Endothelial cell of umbilical vein (primary cell): ENCODE measurements at regions not wholly inside any gene's neighbourhood (a gene's known extent, or its start where the extent isn't known, plus 50 kb on each side); places are given as distances from the start of the nearest gene placed in this dataset.

Experiments used
- CTCF ChIP-seq, 2 donors: IDR thresholded peaks; 1 replicate in 1 of 2; 2 replicates in 1 of 2; pipeline ENCODE4 v1.5.1; 2011; ENCODE audit warnings: low read length in 2 of 2, mild to moderate bottlenecking in 2 of 2, moderate library complexity in 2 of 2, control low read depth in 1 of 2, inconsistent platforms in 1 of 2, low read depth in 1 of 2; ENCODE audit not compliant: insufficient read depth in 1 of 2; ENCODE audit errors: extremely low read depth in 1 of 2
- MAX ChIP-seq: IDR thresholded peaks from 2 replicates; pipeline ENCODE4 v1.6.1; 2011; ENCODE audit not compliant: insufficient read depth, insufficient read length
- POLR2A ChIP-seq: IDR thresholded peaks from 2 replicates; pipeline ENCODE4 v1.6.1; 2012; ENCODE audit warnings: low read depth, mild to moderate bottlenecking, control low read depth, low read length
- POLR2AphosphoS5 ChIP-seq: IDR thresholded peaks from 2 replicates; pipeline ENCODE4 v1.6.1; 2012; ENCODE audit warnings: low read depth, mild to moderate bottlenecking, control low read depth, low read length, moderate library complexity; ENCODE audit not compliant: insufficient read depth

- no peak for TF ChIP-seq POLR2A
- no peak for TF ChIP-seq CTCF (IDR thresholded peaks at IDR 0.05; ENCODE audit: extremely low read depth in 1 of 2, insufficient read depth in 1 of 2, low read depth in 1 of 2, low read length in 2 of 2)
- TF ChIP-seq POLR2AphosphoS5: no peak
- no peak for TF ChIP-seq MAX
Observed at GRCh38 chr7:52811537-52811936, 223.9 kb upstream of the POM121L12 start.
